GM18951 (cell line): ENCODE measurements at regions not wholly inside any gene's neighbourhood (a gene's known extent, or its start where the extent isn't known, plus 50 kb on each side); places are given as distances from the start of the nearest gene placed in this dataset.
"Not testable (repeated sequence)": the region's sequence is repeated elsewhere in the genome, so short reads cannot be mapped to it uniquely, and the experiment has no call there.

Experiments
- POLR2A ChIP-seq: IDR thresholded peaks from 4 replicates; pipeline ENCODE4 v1.6.1; 2011; ENCODE audit warnings: mild to moderate bottlenecking; ENCODE audit not compliant: insufficient read length, insufficient read depth; ENCODE audit errors: extremely low read depth
- in situ Hi-C: fragments of 300-500 bp; cut with MboI; formaldehyde crosslinking; loops from one replicate; pipeline ENCODE4 v1.12.0; 2022; ENCODE audit warnings: low sequenced_read_pairs, mixed read lengths, inconsistent platforms; ENCODE audit not compliant: unreplicated experiment

GRCh38 chr11:41613326-41613725 lies 153.9 kb upstream of the LRRC4C start:
- TF ChIP-seq POLR2A, result no peak
- in situ Hi-C loops, result no loop called here

GRCh38 chr11:41622707-41623359 lies 163.4 kb upstream of the LRRC4C start:
- no peak for TF ChIP-seq POLR2A
- in situ Hi-C loops, result no loop called here

- TF ChIP-seq POLR2A, result no peak
- in situ Hi-C loops, result no loop called here
Observed at GRCh38 chr11:41659985-41660384, 200.5 kb upstream of the LRRC4C start.

GRCh38 chr11:41660585-41660984 lies 201.1 kb upstream of the LRRC4C start:
- no peak for TF ChIP-seq POLR2A
- in situ Hi-C loops, result no loop called here

GRCh38 chr11:41665441-41666360 lies 206.2 kb upstream of the LRRC4C start:
- in situ Hi-C loops, result no loop called here
- TF ChIP-seq POLR2A, result no peak

- no peak for TF ChIP-seq POLR2A
- in situ Hi-C loops, result no loop called here
Observed at GRCh38 chr11:41666951-41667653, 207.7 kb upstream of the LRRC4C start.

- no peak for TF ChIP-seq POLR2A
- in situ Hi-C loops, result no loop called here
Observed at GRCh38 chr11:41675205-41675604, 215.8 kb upstream of the LRRC4C start.

- in situ Hi-C loops, result no loop called here
- TF ChIP-seq POLR2A, result no peak
Observed at GRCh38 chr11:41713030-41713429, 253.6 kb upstream of the LRRC4C start.

- in situ Hi-C loops, result no loop called here
Observed at GRCh38 chr11:41714101-41714500, 254.6 kb upstream of the LRRC4C start.

GRCh38 chr11:41716862-41717261 lies 257.4 kb upstream of the LRRC4C start:
- no peak for TF ChIP-seq POLR2A
- in situ Hi-C loops, result no loop called here

More at GRCh38 chr11:41714101-41714500, 254.6 kb upstream of the LRRC4C start:
- TF ChIP-seq POLR2A, result no peak

- TF ChIP-seq POLR2A, result no peak
Observed at GRCh38 chr11:41720761-41721160, 261.3 kb upstream of the LRRC4C start.

GRCh38 chr11:41728161-41728560 lies 268.7 kb upstream of the LRRC4C start:
- in situ Hi-C loops, result not testable (repeated sequence)

More at GRCh38 chr11:41720761-41721160, 261.3 kb upstream of the LRRC4C start:
- in situ Hi-C loops, result no loop called here

- no peak for TF ChIP-seq POLR2A
- in situ Hi-C loops, result no loop called here
Observed at GRCh38 chr11:41775296-41775695, 315.8 kb upstream of the LRRC4C start.
